GM12878 (cell line): ENCODE measurements at regions not wholly inside any gene's neighbourhood (a gene's known extent, or its start where the extent isn't known, plus 50 kb on each side); places are given as distances from the start of the nearest gene placed in this dataset.

Source experiments
- ATAC-seq: fragments of 200-7000 bp; cut with Tn5 transposase; 3 replicates; pipeline ENCODE4 v1.9.1; 2020; ENCODE audit warnings: mild to moderate bottlenecking, moderate library complexity
- BruUV-seq: library from RNA; stranded (reverse); fragments of 400-500 nt; replicated peaks from 2 replicates; lab custom pipeline; 2021; lab: Mats Ljungman, UMichigan
- CTCF ChIA-PET: fragments of 300-600 bp; sonication (Branson Sonifier 250); formaldehyde crosslinking; extraction: SDS; loops from one replicate; lab custom pipeline; 2021; ENCODE audit warnings: inconsistent platforms; lab: Yijun Ruan, JAX
- POLR2A ChIA-PET: fragments of 350-600 bp; formaldehyde crosslinking; extraction: SDS; loops from one replicate; lab custom pipeline; 2021; ENCODE audit warnings: inconsistent platforms; lab: Charles Lee
- RAD21 ChIA-PET: fragments of 300-600 bp; sonication (Branson Sonifier 250); formaldehyde crosslinking; loops from one replicate; lab custom pipeline; 2023; ENCODE audit warnings: antibody characterized with exemption; ENCODE audit not compliant: unreplicated experiment; lab: Charles Lee
- SMC1A ChIA-PET: fragments of 300-600 bp; sonication (Branson Sonifier 250); formaldehyde crosslinking; loops from one replicate; lab custom pipeline; 2023; ENCODE audit not compliant: unreplicated experiment, uncharacterized antibody; lab: Charles Lee
- DNase-seq: peaks from one replicate; pipeline ENCODE4 v3.0.0-alpha.2; 2011; ENCODE audit warnings: low read depth, low spot score
- FAIRE-seq: peaks from 3 replicates; lab custom pipeline; 2011; peaks lifted over from hg19 to GRCh38; lab: Jason Lieb, UNC
- H2AFZ ChIP-seq: 2 replicates; pipeline ENCODE4 v1.6.0; 2011; ENCODE audit warnings: low read depth, low read length, control low read depth; ENCODE audit not compliant: control insufficient read depth
- H3K27ac ChIP-seq: 2 replicates; pipeline ENCODE4 v1.5.1; 2011; ENCODE audit warnings: control low read depth; ENCODE audit not compliant: control insufficient read depth, insufficient read depth
- H3K27me3 ChIP-seq, 2 experiments: replicated peaks in 1 of 2; 2 replicates each; pipeline versions ENCODE4 v1.6.0 to v1.6.1; 2011; ENCODE audit warnings: low read length in 1 of 2; ENCODE audit not compliant: control insufficient read depth in 2 of 2, insufficient read depth in 2 of 2
- H3K36me3 ChIP-seq, 2 experiments: 2 replicates each; pipeline ENCODE4 v1.5.1; 2011; ENCODE audit warnings: low read length in 1 of 2; ENCODE audit not compliant: control insufficient read depth in 2 of 2, insufficient read depth in 2 of 2
- H3K4me1 ChIP-seq: 2 replicates; pipeline ENCODE4 v1.6.1; 2011; ENCODE audit warnings: mild to moderate bottlenecking, low read length, moderate library complexity, mixed read lengths; ENCODE audit not compliant: control insufficient read depth, insufficient read depth
- H3K4me2 ChIP-seq: 2 replicates; pipeline ENCODE4 v1.6.0; 2011; ENCODE audit warnings: control low read depth; ENCODE audit not compliant: control insufficient read depth, insufficient read depth
- H3K4me3 ChIP-seq: fragments of 200-600 bp; sonication (generic); 2 replicates; pipeline ENCODE4 v1.5.1; 2016
- H3K79me2 ChIP-seq: 2 replicates; pipeline ENCODE4 v1.6.0; 2011; ENCODE audit warnings: low read length; ENCODE audit not compliant: control insufficient read depth, insufficient read depth
- H3K9ac ChIP-seq: 2 replicates; pipeline ENCODE4 v1.8.0; 2011; ENCODE audit warnings: low read length, control low read depth, mixed read lengths; ENCODE audit not compliant: control insufficient read depth, insufficient read depth
- H3K9me3 ChIP-seq: replicated peaks from 3 replicates; pipeline ENCODE4 v1.5.1; 2011; ENCODE audit warnings: mild to moderate bottlenecking, low read length; ENCODE audit not compliant: control insufficient read depth, insufficient read depth
- H4K20me1 ChIP-seq: 2 replicates; pipeline ENCODE4 v1.6.0; 2011; ENCODE audit not compliant: control insufficient read depth, insufficient read depth
- CTCF ChIP-seq, 3 experiments: IDR thresholded peaks in 2 of 3; conservative IDR thresholded peaks in 1 of 3; 2 replicates each; pipeline ENCODE4 v1.5.1; 2011; ENCODE audit warnings: low read depth in 3 of 3, low read length in 3 of 3, mild to moderate bottlenecking in 3 of 3, control low read depth in 2 of 3, moderate library complexity in 2 of 3, inconsistent platforms in 1 of 3, mixed read lengths in 1 of 3; ENCODE audit not compliant: control insufficient read depth in 2 of 3, insufficient read depth in 1 of 3; ENCODE audit errors: extremely low read depth in 1 of 3
- GATAD2B ChIP-seq: fragments of 450-650 bp; conservative IDR thresholded peaks from 2 replicates; pipeline ENCODE4 v1.6.1; 2017; ENCODE audit warnings: low read depth, mild to moderate bottlenecking, moderate library complexity
- MEF2A ChIP-seq: IDR thresholded peaks from 2 replicates; pipeline ENCODE4 v1.6.1; 2011; ENCODE audit warnings: low read depth, mild to moderate bottlenecking, low read length, moderate library complexity; ENCODE audit not compliant: insufficient read depth
- NFXL1 ChIP-seq: fragments of 450-650 bp; IDR thresholded peaks from 2 replicates; pipeline ENCODE4 v1.6.1; 2017; ENCODE audit warnings: antibody characterized with exemption, mild to moderate bottlenecking, borderline replicate concordance
- RAD21 ChIP-seq: IDR thresholded peaks from 2 replicates; pipeline ENCODE4 v1.6.1; 2011; ENCODE audit warnings: mild to moderate bottlenecking, low read depth, low read length, moderate library complexity; ENCODE audit not compliant: insufficient read depth
- SKIL ChIP-seq: fragments of 450-650 bp; IDR thresholded peaks from 2 replicates; pipeline ENCODE4 v1.6.1; 2017; ENCODE audit warnings: mild to moderate bottlenecking, low read depth, inconsistent platforms; ENCODE audit not compliant: poor library complexity, severe bottlenecking
- SMC3 ChIP-seq: IDR thresholded peaks from 2 replicates; pipeline ENCODE4 v1.6.1; 2011; ENCODE audit warnings: low read length, improper control_type of control experiment, borderline replicate concordance
- WGBS: methylation state at CpG from one replicate; pipeline ENCODE4 v1.1.6; 2016; ENCODE audit warnings: low lambda C conversion rate; ENCODE audit not compliant: insufficient replicate concordance, insufficient coverage; ENCODE audit errors: missing lambda C conversion rate; 5-methylcytosine and 5-hydroxymethylcytosine counted together
- in situ Hi-C: fragments of 300-500 bp; cut with MboI; formaldehyde crosslinking; loops from 9 replicates; pipeline ENCODE4 v1.14.3; 2018; ENCODE audit warnings: mixed read lengths
- intact Hi-C: fragments of 100-400 bp; cut with micrococcal nuclease; formaldehyde crosslinking; loops from one replicate; pipeline ENCODE4 v1.14.2; 2022; ENCODE audit not compliant: unreplicated experiment

DNA sequence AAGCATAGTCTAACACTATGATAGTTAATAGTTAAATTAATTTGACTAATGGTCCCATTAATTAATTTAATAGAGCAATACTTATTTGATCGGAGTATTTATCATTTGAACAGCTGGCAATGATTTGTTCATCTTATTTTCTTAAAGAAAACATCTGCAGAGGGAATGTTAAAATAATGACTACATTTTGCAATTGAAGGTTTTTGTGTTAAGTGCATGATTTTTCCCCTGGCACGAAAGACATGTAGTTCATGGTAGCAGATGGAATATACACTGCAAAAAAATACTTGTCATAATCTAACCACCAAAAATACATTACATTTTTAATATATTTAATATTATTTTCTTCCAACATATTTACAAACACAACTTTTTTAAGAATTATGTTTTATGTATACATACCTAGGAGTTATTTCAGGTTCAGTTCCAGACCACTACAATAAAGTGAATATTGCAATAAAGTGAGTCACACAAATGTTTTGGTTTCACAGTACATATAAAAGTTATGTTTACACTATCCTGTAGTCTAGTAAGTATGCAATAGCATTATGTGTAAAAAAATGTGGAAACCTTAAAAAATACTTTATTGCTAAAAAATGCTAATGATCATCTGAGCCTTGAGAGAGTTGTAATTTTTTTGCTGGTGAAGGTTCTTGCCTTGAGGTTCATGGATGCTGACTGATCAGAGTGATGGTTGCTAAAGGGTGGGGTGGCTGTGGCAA is 292.6 kb upstream of the DAB2 start (continued):
- TF ChIP-seq SKIL (no peak), NFXL1 (no peak), GATAD2B (no peak)

DNA sequence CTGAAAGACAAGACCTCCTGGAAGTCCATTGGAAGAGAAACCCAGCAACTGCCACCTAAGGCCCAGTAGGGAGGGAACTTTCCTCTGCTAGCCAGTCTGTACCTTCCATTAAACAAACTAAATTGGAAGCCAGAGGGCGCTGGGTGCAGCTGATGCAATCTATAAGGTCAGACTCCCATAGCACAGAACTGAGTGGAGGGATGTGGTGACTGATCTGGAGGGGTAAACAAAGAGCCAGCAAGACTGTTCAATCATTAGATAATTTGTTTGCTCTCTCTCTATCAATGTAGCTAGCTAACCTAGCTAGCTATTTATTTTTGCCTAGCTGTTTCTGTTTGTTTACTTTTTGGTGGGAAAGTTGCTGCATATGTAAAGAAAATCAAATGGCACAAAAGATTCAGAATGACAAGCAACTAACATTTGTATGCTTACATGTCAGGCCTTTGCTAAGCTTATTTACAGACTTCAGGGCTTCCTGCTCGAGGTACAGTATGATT is 291.8 kb upstream of the DAB2 start:
- ChIA-PET SMC1A (interaction anchor here (0.6 to 2.1 kb wide), 3 partner anchors 125 to 969 kb away, joined by 4 to 9 read pairs (median 5); no protein-coding TSS in a partner anchor), POLR2A (no interaction called here), CTCF (interaction anchor here (0.6 to 3.5 kb wide), 11 partner anchors 8 to 1406 kb away, joined by 3 to 23 read pairs (median 3); no protein-coding TSS in a partner anchor), RAD21 (interaction anchor here (0.7 to 1.1 kb wide), 2 partner anchors 969 to 997 kb away, joined by 3 read pairs; no protein-coding TSS in a partner anchor)
- WGBS = 0% methylated on average over 2 of the region's 2 CpGs
- no peaks in the 10 kb centered on the region for H3K4me1 ChIP-seq
- intact Hi-C loops = loop anchor here (5.0 to 10.0 kb wide), 2 partner anchors 228 to 1161 kb away; no protein-coding TSS in a partner anchor
- no peak overlapping the region for H3K27ac ChIP-seq
- in situ Hi-C loops = loop anchor here (10.0 kb wide), 2 partner anchors 978 to 1158 kb away; no protein-coding TSS in a partner anchor
- no peaks in the 10 kb centered on the region for H3K9me3 ChIP-seq
- no peak overlapping the region for H2AFZ ChIP-seq
- no peak overlapping the region for H3K9ac ChIP-seq
- DNase-seq (no peak), ATAC-seq (peak; percentile 86), FAIRE-seq (no peak)
- H3K27me3 ChIP-seq = no peaks in the 10 kb centered on the region
- no peaks in the 10 kb centered on the region for H3K36me3 ChIP-seq
- TF ChIP-seq RAD21 = peak; percentile 71
- peak; percentile 46; the same call in 1 of the 2 replicates for TF ChIP-seq SMC3
- TF ChIP-seq CTCF (IDR thresholded peaks at IDR 0.05 in 2 of 3, conservative IDR thresholded peaks at IDR 0.05 in 1 of 3; ENCODE audit: control insufficient read depth in 2 of 3, extremely low read depth in 1 of 3, insufficient read depth in 1 of 3, low read depth in 3 of 3, low read length in 3 of 3) = peak; percentile 34 to 46 (median 37); a peak in 4 of 6 replicates
- TF ChIP-seq MEF2A = no peak
- no TSS peak for BruUV-seq
- H4K20me1 ChIP-seq = no peaks in the 10 kb centered on the region
- no peaks in the 10 kb centered on the region for H3K79me2 ChIP-seq
- no peak overlapping the region for H3K4me2 ChIP-seq
- H3K4me3 ChIP-seq = no peak overlapping the region
